SK-N-SH treated with all-trans-retinoic acid at 6 μM for 48 hours (cell line): ENCODE measurements at regions not wholly inside any gene's neighbourhood (a gene's known extent, or its start where the extent isn't known, plus 50 kb on each side); places are given as distances from the start of the nearest gene placed in this dataset.

Source experiments
- ATAC-seq: fragments of 200-7000 bp; cut with Tn5 transposase; 3 replicates; pipeline ENCODE4 v1.9.1; 2020; ENCODE audit warnings: mild to moderate bottlenecking, moderate library complexity
- ARNTL ChIP-seq: fragments of 450-650 bp; formaldehyde crosslinking; IDR thresholded peaks from 2 replicates; pipeline ENCODE4 v1.5.0; 2020; ENCODE audit warnings: low read depth, mild to moderate bottlenecking, moderate library complexity, borderline replicate concordance
- BACH2 ChIP-seq: fragments of 250-450 bp; sonication (Bioruptor Pico); IDR thresholded peaks from 2 replicates; pipeline ENCODE4 v1.9.0; 2021; ENCODE audit warnings: mild to moderate bottlenecking, borderline replicate concordance
- CREB5 ChIP-seq: fragments of 250-450 bp; sonication (Bioruptor Pico); IDR thresholded peaks from 2 replicates; pipeline ENCODE4 v1.5.1; 2020; ENCODE audit warnings: low read depth, mild to moderate bottlenecking, moderate library complexity
- ESRRG ChIP-seq: fragments of 250-450 bp; sonication (Bioruptor Pico); IDR thresholded peaks from 2 replicates; pipeline ENCODE4 v1.6.1; 2021; ENCODE audit warnings: mild to moderate bottlenecking
- GLIS3 ChIP-seq: fragments of 250-450 bp; sonication (Bioruptor Pico); IDR thresholded peaks from 2 replicates; pipeline ENCODE4 v1.5.0; 2020; ENCODE audit warnings: mild to moderate bottlenecking, moderate library complexity
- ISL1 ChIP-seq: fragments of 250-450 bp; sonication (Bioruptor Pico); IDR thresholded peaks from 2 replicates; pipeline ENCODE4 v2.1.2; 2022; ENCODE audit warnings: mild to moderate bottlenecking, moderate library complexity
- OSR1 ChIP-seq: fragments of 250-450 bp; sonication (Bioruptor Pico); IDR thresholded peaks from 2 replicates; pipeline ENCODE4 v1.8.0; 2022; ENCODE audit warnings: moderate library complexity, mild to moderate bottlenecking, inconsistent platforms
- PPARA ChIP-seq: fragments of 250-450 bp; sonication (Bioruptor Pico); IDR thresholded peaks from 2 replicates; pipeline ENCODE4 v1.5.0; 2020; ENCODE audit warnings: mild to moderate bottlenecking, borderline replicate concordance
- SNAI2 ChIP-seq: fragments of 250-450 bp; sonication (Bioruptor Pico); IDR thresholded peaks from 2 replicates; pipeline ENCODE4 v1.5.0; 2020; ENCODE audit warnings: mild to moderate bottlenecking, moderate library complexity
- TCF4 ChIP-seq: fragments of 250-450 bp; sonication (Bioruptor Pico); IDR thresholded peaks from 2 replicates; pipeline ENCODE4 v1.8.0; 2021; ENCODE audit warnings: mild to moderate bottlenecking, moderate library complexity, borderline replicate concordance
- TOX ChIP-seq: fragments of 250-450 bp; sonication (Bioruptor Pico); IDR thresholded peaks from 2 replicates; pipeline ENCODE4 v1.8.0; 2021; ENCODE audit warnings: mild to moderate bottlenecking, moderate library complexity, borderline replicate concordance
- ZC3H10 ChIP-seq: fragments of 250-450 bp; sonication (Bioruptor Pico); IDR thresholded peaks from 2 replicates; pipeline ENCODE4 v1.5.1; 2021; ENCODE audit warnings: mild to moderate bottlenecking, moderate library complexity
- ZFP3 ChIP-seq: fragments of 250-450 bp; sonication (Bioruptor Pico); IDR thresholded peaks from 2 replicates; pipeline ENCODE4 v1.5.0; 2020; ENCODE audit warnings: mild to moderate bottlenecking, moderate library complexity
- ZFP30 ChIP-seq: fragments of 450-650 bp; formaldehyde crosslinking; IDR thresholded peaks from 2 replicates; pipeline ENCODE4 v1.5.0; 2022; ENCODE audit warnings: mild to moderate bottlenecking, moderate library complexity
- ZNF70 ChIP-seq: fragments of 450-650 bp; formaldehyde crosslinking; IDR thresholded peaks from 2 replicates; pipeline ENCODE4 v1.5.0; 2020; ENCODE audit warnings: mild to moderate bottlenecking, moderate library complexity
- ZNF8 ChIP-seq: fragments of 450-650 bp; formaldehyde crosslinking; IDR thresholded peaks from 2 replicates; pipeline ENCODE4 v1.5.0; 2020; ENCODE audit warnings: mild to moderate bottlenecking, moderate library complexity
- TF ChIP-seq, protein P1 (sequence below): fragments of 250-450 bp; sonication (Bioruptor Pico); IDR thresholded peaks from 2 replicates; pipeline ENCODE4 v1.5.0; 2020; ENCODE audit warnings: mild to moderate bottlenecking, moderate library complexity
- TF ChIP-seq, protein P2 (sequence below): fragments of 250-450 bp; sonication (Bioruptor Pico); IDR thresholded peaks from 2 replicates; pipeline ENCODE4 v1.8.0; 2021; ENCODE audit warnings: low read depth, mild to moderate bottlenecking, moderate library complexity, borderline replicate concordance
- TF ChIP-seq, protein P3 (sequence below): fragments of 250-450 bp; sonication (Bioruptor Pico); IDR thresholded peaks from 2 replicates; pipeline ENCODE4 v1.5.1; 2021; ENCODE audit warnings: mild to moderate bottlenecking, moderate library complexity
- TF ChIP-seq, protein P4 (sequence below): fragments of 250-450 bp; sonication (Bioruptor Pico); IDR thresholded peaks from 2 replicates; pipeline ENCODE4 v1.8.0; 2020; ENCODE audit warnings: mild to moderate bottlenecking, moderate library complexity, borderline replicate concordance

DNA sequence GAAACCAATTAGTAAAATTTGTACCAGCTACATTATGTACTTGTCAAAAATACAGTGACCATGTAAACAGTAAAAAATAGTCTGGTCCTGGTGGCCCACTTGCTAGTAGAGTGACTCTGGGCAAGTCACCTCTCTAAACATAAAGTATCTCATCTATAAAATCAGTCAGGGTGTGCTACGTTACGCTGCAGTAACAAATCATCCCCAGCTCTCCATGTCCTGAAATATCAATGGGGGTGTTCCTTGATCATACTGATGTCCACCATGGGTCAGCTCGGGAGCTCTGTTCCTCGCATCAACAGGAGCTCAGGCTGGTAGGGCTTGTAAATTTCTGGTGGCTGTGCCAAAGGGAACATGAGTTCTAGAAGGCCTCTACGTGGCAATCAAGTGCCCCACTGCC lies 268.6 kb downstream of the RAB28 start:
- ATAC-seq = no peak
- TF ChIP-seq ZFP3 (CRISPR knock-in tag) (no peak), OSR1 (CRISPR knock-in tag) (no peak), TOX (no peak), ISL1 (CRISPR knock-in tag) (no peak), BACH2 (CRISPR knock-in tag) (no peak), GLIS3 (CRISPR knock-in tag) (no peak), ZNF8 (no peak), PPARA (no peak), TCF4 (CRISPR knock-in tag) (no peak), ESRRG (CRISPR knock-in tag) (no peak), SNAI2 (CRISPR knock-in tag) (no peak), ZNF70 (CRISPR knock-in tag) (no peak), ZFP30 (CRISPR knock-in tag) (no peak), ZC3H10 (CRISPR knock-in tag) (no peak)
- TF ChIP-seq, protein P1, sequence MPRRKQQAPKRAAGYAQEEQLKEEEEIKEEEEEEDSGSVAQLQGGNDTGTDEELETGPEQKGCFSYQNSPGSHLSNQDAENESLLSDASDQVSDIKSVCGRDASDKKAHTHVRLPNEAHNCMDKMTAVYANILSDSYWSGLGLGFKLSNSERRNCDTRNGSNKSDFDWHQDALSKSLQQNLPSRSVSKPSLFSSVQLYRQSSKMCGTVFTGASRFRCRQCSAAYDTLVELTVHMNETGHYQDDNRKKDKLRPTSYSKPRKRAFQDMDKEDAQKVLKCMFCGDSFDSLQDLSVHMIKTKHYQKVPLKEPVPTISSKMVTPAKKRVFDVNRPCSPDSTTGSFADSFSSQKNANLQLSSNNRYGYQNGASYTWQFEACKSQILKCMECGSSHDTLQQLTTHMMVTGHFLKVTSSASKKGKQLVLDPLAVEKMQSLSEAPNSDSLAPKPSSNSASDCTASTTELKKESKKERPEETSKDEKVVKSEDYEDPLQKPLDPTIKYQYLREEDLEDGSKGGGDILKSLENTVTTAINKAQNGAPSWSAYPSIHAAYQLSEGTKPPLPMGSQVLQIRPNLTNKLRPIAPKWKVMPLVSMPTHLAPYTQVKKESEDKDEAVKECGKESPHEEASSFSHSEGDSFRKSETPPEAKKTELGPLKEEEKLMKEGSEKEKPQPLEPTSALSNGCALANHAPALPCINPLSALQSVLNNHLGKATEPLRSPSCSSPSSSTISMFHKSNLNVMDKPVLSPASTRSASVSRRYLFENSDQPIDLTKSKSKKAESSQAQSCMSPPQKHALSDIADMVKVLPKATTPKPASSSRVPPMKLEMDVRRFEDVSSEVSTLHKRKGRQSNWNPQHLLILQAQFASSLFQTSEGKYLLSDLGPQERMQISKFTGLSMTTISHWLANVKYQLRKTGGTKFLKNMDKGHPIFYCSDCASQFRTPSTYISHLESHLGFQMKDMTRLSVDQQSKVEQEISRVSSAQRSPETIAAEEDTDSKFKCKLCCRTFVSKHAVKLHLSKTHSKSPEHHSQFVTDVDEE (CRISPR knock-in tag) = no peak
- TF ChIP-seq, protein P2, sequence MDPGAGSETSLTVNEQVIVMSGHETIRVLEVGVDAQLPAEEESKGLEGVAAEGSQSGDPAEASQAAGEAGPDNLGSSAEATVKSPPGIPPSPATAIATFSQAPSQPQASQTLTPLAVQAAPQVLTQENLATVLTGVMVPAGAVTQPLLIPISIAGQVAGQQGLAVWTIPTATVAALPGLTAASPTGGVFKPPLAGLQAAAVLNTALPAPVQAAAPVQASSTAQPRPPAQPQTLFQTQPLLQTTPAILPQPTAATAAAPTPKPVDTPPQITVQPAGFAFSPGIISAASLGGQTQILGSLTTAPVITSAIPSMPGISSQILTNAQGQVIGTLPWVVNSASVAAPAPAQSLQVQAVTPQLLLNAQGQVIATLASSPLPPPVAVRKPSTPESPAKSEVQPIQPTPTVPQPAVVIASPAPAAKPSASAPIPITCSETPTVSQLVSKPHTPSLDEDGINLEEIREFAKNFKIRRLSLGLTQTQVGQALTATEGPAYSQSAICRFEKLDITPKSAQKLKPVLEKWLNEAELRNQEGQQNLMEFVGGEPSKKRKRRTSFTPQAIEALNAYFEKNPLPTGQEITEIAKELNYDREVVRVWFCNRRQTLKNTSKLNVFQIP = no peak
- TF ChIP-seq, protein P3, sequence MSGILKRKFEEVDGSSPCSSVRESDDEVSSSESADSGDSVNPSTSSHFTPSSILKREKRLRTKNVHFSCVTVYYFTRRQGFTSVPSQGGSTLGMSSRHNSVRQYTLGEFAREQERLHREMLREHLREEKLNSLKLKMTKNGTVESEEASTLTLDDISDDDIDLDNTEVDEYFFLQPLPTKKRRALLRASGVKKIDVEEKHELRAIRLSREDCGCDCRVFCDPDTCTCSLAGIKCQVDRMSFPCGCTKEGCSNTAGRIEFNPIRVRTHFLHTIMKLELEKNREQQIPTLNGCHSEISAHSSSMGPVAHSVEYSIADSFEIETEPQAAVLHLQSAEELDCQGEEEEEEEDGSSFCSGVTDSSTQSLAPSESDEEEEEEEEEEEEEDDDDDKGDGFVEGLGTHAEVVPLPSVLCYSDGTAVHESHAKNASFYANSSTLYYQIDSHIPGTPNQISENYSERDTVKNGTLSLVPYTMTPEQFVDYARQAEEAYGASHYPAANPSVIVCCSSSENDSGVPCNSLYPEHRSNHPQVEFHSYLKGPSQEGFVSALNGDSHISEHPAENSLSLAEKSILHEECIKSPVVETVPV (CRISPR knock-in tag) = no peak
- TF ChIP-seq, protein P4, sequence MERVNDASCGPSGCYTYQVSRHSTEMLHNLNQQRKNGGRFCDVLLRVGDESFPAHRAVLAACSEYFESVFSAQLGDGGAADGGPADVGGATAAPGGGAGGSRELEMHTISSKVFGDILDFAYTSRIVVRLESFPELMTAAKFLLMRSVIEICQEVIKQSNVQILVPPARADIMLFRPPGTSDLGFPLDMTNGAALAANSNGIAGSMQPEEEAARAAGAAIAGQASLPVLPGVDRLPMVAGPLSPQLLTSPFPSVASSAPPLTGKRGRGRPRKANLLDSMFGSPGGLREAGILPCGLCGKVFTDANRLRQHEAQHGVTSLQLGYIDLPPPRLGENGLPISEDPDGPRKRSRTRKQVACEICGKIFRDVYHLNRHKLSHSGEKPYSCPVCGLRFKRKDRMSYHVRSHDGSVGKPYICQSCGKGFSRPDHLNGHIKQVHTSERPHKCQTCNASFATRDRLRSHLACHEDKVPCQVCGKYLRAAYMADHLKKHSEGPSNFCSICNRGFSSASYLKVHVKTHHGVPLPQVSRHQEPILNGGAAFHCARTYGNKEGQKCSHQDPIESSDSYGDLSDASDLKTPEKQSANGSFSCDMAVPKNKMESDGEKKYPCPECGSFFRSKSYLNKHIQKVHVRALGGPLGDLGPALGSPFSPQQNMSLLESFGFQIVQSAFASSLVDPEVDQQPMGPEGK (CRISPR knock-in tag) = no peak

DNA sequence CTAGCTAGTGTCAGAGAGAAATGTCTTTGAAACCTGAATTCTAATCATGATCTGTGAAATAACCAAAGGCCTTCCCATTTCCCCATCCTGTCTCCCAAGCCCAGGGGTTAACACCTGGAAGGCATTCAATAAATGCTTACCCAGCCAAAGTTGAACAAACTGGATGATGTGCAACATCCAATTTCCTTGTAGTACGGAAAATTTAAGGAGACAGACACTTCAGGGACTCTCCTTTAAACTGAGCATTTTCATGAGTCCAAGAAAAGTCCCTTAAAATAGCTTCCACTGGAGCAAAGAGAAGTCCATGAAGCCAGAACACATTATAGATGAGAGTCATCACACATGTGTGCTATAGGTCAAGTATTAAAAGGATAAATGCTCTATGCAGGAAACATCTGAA lies 271.2 kb downstream of the RAB28 start:
- ATAC-seq = no peak

More for the DNA sequence above, 271.2 kb downstream of the RAB28 start:
- TF ChIP-seq TOX = no peak
- no peak for TF ChIP-seq ARNTL (CRISPR knock-in tag)
- no peak for TF ChIP-seq CREB5
- TF ChIP-seq ZC3H10 (CRISPR knock-in tag) = no peak
- TF ChIP-seq ISL1 (CRISPR knock-in tag) = no peak
- TF ChIP-seq, protein P1 (CRISPR knock-in tag) = no peak
- TF ChIP-seq TCF4 (CRISPR knock-in tag) = no peak
- TF ChIP-seq ZNF8 = no peak
- TF ChIP-seq GLIS3 (CRISPR knock-in tag) = no peak
